ENCODE measurements at regions not wholly inside any gene's neighbourhood (a gene's known extent, or its start where the extent isn't known, plus 50 kb on each side); places are given as distances from the start of the nearest gene placed in this dataset.

GRCh38 chr6:19492636-19493405, 344.3 kb upstream of the ID4 start:
- no peak for DNase-seq (ENCODE audit: extremely low read depth, low read depth, low spot score)

GRCh38 chr6:19501737-19502245, 335.4 kb upstream of the ID4 start:
- no peak for DNase-seq (ENCODE audit: extremely low read depth, low read depth, low spot score)

- DNase-seq (ENCODE audit: extremely low read depth, low read depth, low spot score): no peak
Observed at GRCh38 chr6:19502301-19502700, 334.9 kb upstream of the ID4 start.

- DNase-seq (ENCODE audit: extremely low read depth, low read depth, low spot score): no peak
Observed at GRCh38 chr6:19515939-19516338, 321.2 kb upstream of the ID4 start.

GRCh38 chr6:19519941-19520340, 317.2 kb upstream of the ID4 start:
- no peak for DNase-seq (ENCODE audit: extremely low read depth, low read depth, low spot score)

GRCh38 chr6:19524366-19525186, 312.6 kb upstream of the ID4 start:
- DNase-seq (ENCODE audit: extremely low read depth, low read depth, low spot score): no peak

- no peak for DNase-seq (ENCODE audit: extremely low read depth, low read depth, low spot score)
Observed at GRCh38 chr6:19525673-19526072, 311.5 kb upstream of the ID4 start.

GRCh38 chr6:19530188-19530587, 307.0 kb upstream of the ID4 start:
- no peak for DNase-seq (ENCODE audit: extremely low read depth, low read depth, low spot score)

- no peak for DNase-seq (ENCODE audit: extremely low read depth, low read depth, low spot score)
Observed at GRCh38 chr6:19535351-19535750, 301.8 kb upstream of the ID4 start.

GRCh38 chr6:19536838-19537237, 300.3 kb upstream of the ID4 start:
- DNase-seq (ENCODE audit: extremely low read depth, low read depth, low spot score): no peak

- no peak for DNase-seq (ENCODE audit: extremely low read depth, low read depth, low spot score)
Observed at GRCh38 chr6:19538096-19538495, 299.1 kb upstream of the ID4 start.

GRCh38 chr6:19547507-19547906, 289.7 kb upstream of the ID4 start:
- no peak for DNase-seq (ENCODE audit: extremely low read depth, low read depth, low spot score)

GRCh38 chr6:19549109-19549508, 288.1 kb upstream of the ID4 start:
- DNase-seq (ENCODE audit: extremely low read depth, low read depth, low spot score): no peak

GRCh38 chr6:19550380-19550779, 286.8 kb upstream of the ID4 start:
- DNase-seq (ENCODE audit: extremely low read depth, low read depth, low spot score): no peak

- DNase-seq (ENCODE audit: extremely low read depth, low read depth, low spot score): no peak
Observed at GRCh38 chr6:19551611-19552010, 285.6 kb upstream of the ID4 start.

- no peak for DNase-seq (ENCODE audit: extremely low read depth, low read depth, low spot score)
Observed at GRCh38 chr6:19552076-19552475, 285.1 kb upstream of the ID4 start.

GRCh38 chr6:19552588-19552987, 284.6 kb upstream of the ID4 start:
- no peak for DNase-seq (ENCODE audit: extremely low read depth, low read depth, low spot score)

GRCh38 chr6:19554356-19555225, 282.6 kb upstream of the ID4 start:
- DNase-seq (ENCODE audit: extremely low read depth, low read depth, low spot score): no peak

GRCh38 chr6:19557191-19557590, 280.0 kb upstream of the ID4 start:
- DNase-seq (ENCODE audit: extremely low read depth, low read depth, low spot score): no peak

GRCh38 chr6:19558201-19558600, 279.0 kb upstream of the ID4 start:
- no peak for DNase-seq (ENCODE audit: extremely low read depth, low read depth, low spot score)

GRCh38 chr6:19558934-19559333, 278.2 kb upstream of the ID4 start:
- DNase-seq (ENCODE audit: extremely low read depth, low read depth, low spot score): no peak
